Astrocyte (in vitro differentiated cells and primary cell): ENCODE measurements at regions not wholly inside any gene's neighbourhood (a gene's known extent, or its start where the extent isn't known, plus 50 kb on each side); places are given as distances from the start of the nearest gene placed in this dataset.

Experiments used
- DNase-seq: peaks from one replicate; pipeline ENCODE4 v3.0.0-alpha.2; 2010; ENCODE audit warnings: low read depth
- FAIRE-seq: peaks from 2 replicates; lab custom pipeline; 2011; peaks lifted over from hg19 to GRCh38; lab: Jason Lieb, UNC
- H2AFZ ChIP-seq: 2 replicates; pipeline ENCODE4 v1.6.0; 2012; ENCODE audit warnings: low read depth, low read length, inconsistent platforms
- H3K27ac ChIP-seq: 2 replicates; pipeline ENCODE4 v1.5.1; 2011; ENCODE audit warnings: low read depth, low read length, inconsistent platforms
- H3K27me3 ChIP-seq: 2 replicates; pipeline ENCODE4 v1.6.0; 2011; ENCODE audit warnings: low read length, inconsistent platforms; ENCODE audit not compliant: insufficient read depth
- H3K36me3 ChIP-seq: 2 replicates; pipeline ENCODE4 v1.5.1; 2011; ENCODE audit warnings: low read length, inconsistent platforms; ENCODE audit not compliant: insufficient read depth
- H3K4me1 ChIP-seq: 2 replicates; pipeline ENCODE4 v1.5.1; 2011; ENCODE audit warnings: low read length, inconsistent platforms; ENCODE audit not compliant: insufficient read depth
- H3K4me2 ChIP-seq: 2 replicates; pipeline ENCODE4 v1.6.0; 2012; ENCODE audit warnings: low read length, inconsistent platforms
- H3K4me3 ChIP-seq: 2 replicates; pipeline ENCODE4 v1.5.1; 2011; ENCODE audit warnings: low read depth, mild to moderate bottlenecking, low read length, inconsistent platforms; ENCODE audit not compliant: insufficient read depth
- H3K79me2 ChIP-seq: 2 replicates; pipeline ENCODE4 v1.6.0; 2012; ENCODE audit warnings: mild to moderate bottlenecking, low read length, inconsistent platforms; ENCODE audit not compliant: insufficient read depth
- H3K9ac ChIP-seq: 2 replicates; pipeline ENCODE4 v1.6.0; 2012; ENCODE audit warnings: mild to moderate bottlenecking, low read length, inconsistent platforms
- H3K9me3 ChIP-seq: 2 replicates; pipeline ENCODE4 v1.5.1; 2012; ENCODE audit warnings: low read depth, mild to moderate bottlenecking, low read length, inconsistent platforms; ENCODE audit not compliant: insufficient read depth
- H4K20me1 ChIP-seq: 2 replicates; pipeline ENCODE4 v1.6.0; 2012; ENCODE audit warnings: low read length, inconsistent platforms; ENCODE audit not compliant: insufficient read depth
- H3K27ac Mint-ChIP-seq: one replicate; pipeline ENCODE4 v1.8.0; 2021; ENCODE audit warnings: mild to moderate bottlenecking, mixed read lengths; ENCODE audit not compliant: unreplicated experiment
- H3K27me3 Mint-ChIP-seq: one replicate; pipeline ENCODE4 v1.8.0; 2021; ENCODE audit warnings: low read depth, mixed read lengths; ENCODE audit not compliant: unreplicated experiment
- H3K36me3 Mint-ChIP-seq: one replicate; pipeline ENCODE4 v1.8.0; 2021; ENCODE audit warnings: low read depth, mixed read lengths; ENCODE audit not compliant: unreplicated experiment
- H3K4me1 Mint-ChIP-seq: one replicate; pipeline ENCODE4 v1.8.0; 2021; ENCODE audit warnings: low read depth, mixed read lengths; ENCODE audit not compliant: unreplicated experiment
- H3K4me3 Mint-ChIP-seq: one replicate; pipeline ENCODE4 v1.8.0; 2021; ENCODE audit warnings: mild to moderate bottlenecking, moderate library complexity, mixed read lengths; ENCODE audit not compliant: unreplicated experiment
- H3K9me3 Mint-ChIP-seq: one replicate; pipeline ENCODE4 v1.8.0; 2021; ENCODE audit warnings: mild to moderate bottlenecking, mixed read lengths; ENCODE audit not compliant: unreplicated experiment
- EZH2 ChIP-seq: IDR thresholded peaks from 2 replicates; pipeline ENCODE4 v1.6.1; 2012; ENCODE audit warnings: mild to moderate bottlenecking, low read length, inconsistent platforms; ENCODE audit not compliant: insufficient read depth
- TF ChIP-seq, protein P1 (sequence below): IDR thresholded peaks from 2 replicates; pipeline ENCODE4 v1.5.1; 2011; ENCODE audit warnings: low read depth, mild to moderate bottlenecking, inconsistent platforms, low read length, moderate library complexity; ENCODE audit not compliant: insufficient read depth

GRCh38 chr6:138008791-138009190, 98.4 kb downstream of the PERP start:
- Histone ChIP-seq H3K4me1 (no peaks in the 10 kb centered on the region), H2AFZ (no peak overlapping the region), H3K27me3 (no peaks in the 10 kb centered on the region), H3K4me3 (no peak overlapping the region), H3K9me3 (no peaks in the 10 kb centered on the region), H4K20me1 (no peaks in the 10 kb centered on the region), H3K4me2 (no peak overlapping the region), H3K36me3 (no peaks in the 10 kb centered on the region), H3K9ac (no peak overlapping the region), H3K27ac (no peak overlapping the region), H3K79me2 (no peaks in the 10 kb centered on the region)
- no peak overlapping the region for H3K27ac Mint-ChIP-seq
- DNase-seq, result no peak
- TF ChIP-seq, protein P1, sequence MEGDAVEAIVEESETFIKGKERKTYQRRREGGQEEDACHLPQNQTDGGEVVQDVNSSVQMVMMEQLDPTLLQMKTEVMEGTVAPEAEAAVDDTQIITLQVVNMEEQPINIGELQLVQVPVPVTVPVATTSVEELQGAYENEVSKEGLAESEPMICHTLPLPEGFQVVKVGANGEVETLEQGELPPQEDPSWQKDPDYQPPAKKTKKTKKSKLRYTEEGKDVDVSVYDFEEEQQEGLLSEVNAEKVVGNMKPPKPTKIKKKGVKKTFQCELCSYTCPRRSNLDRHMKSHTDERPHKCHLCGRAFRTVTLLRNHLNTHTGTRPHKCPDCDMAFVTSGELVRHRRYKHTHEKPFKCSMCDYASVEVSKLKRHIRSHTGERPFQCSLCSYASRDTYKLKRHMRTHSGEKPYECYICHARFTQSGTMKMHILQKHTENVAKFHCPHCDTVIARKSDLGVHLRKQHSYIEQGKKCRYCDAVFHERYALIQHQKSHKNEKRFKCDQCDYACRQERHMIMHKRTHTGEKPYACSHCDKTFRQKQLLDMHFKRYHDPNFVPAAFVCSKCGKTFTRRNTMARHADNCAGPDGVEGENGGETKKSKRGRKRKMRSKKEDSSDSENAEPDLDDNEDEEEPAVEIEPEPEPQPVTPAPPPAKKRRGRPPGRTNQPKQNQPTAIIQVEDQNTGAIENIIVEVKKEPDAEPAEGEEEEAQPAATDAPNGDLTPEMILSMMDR, result no peak
- no peak for TF ChIP-seq EZH2
- no peaks in the 10 kb centered on the region for H3K9me3 Mint-ChIP-seq
- FAIRE-seq, result no peak
- peaks cover 7% of the 10 kb centered on the region for H3K4me1 Mint-ChIP-seq
- H3K4me3 Mint-ChIP-seq, result no peak overlapping the region
- H3K36me3 Mint-ChIP-seq, result no peaks in the 10 kb centered on the region
- no peaks in the 10 kb centered on the region for H3K27me3 Mint-ChIP-seq

DNA sequence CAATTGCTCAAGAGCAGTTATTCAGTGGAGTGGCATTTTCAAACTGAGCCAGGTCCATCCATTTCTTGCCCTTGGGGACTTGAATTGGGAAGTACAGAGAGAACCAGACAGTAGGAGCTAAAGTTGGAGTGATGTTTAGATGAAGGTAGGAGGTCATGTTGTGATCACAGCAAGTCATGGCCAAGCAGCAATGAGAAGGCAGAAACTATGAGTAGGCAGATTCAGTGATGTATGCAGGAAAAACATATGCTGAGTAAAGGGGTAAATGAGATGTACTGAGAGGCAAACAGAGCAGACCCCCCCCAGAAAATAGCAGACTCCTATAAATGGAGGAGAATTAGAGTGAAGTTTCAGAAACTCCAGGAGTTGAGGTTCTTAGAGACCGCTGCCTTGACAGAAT, 95.8 kb downstream of the PERP start:
- Histone ChIP-seq H3K4me2 (no peak overlapping the region), H3K4me3 (no peak overlapping the region), H3K79me2 (no peaks in the 10 kb centered on the region), H3K4me1 (no peaks in the 10 kb centered on the region), H3K9me3 (no peaks in the 10 kb centered on the region), H4K20me1 (no peaks in the 10 kb centered on the region), H2AFZ (no peak overlapping the region), H3K9ac (no peak overlapping the region), H3K36me3 (no peaks in the 10 kb centered on the region), H3K27ac (no peak overlapping the region), H3K27me3 (peaks cover 5% of the 10 kb centered on the region)
- Mint-ChIP-seq H3K4me3 (no peak overlapping the region), H3K36me3 (no peaks in the 10 kb centered on the region), H3K9me3 (no peaks in the 10 kb centered on the region), H3K27me3 (no peaks in the 10 kb centered on the region), H3K27ac (no peak overlapping the region), H3K4me1 (peaks cover 7% of the 10 kb centered on the region)
- FAIRE-seq (no peak), DNase-seq (no peak)
- TF ChIP-seq EZH2, result no peak
- TF ChIP-seq, protein P1, result no peak

- no peak overlapping the region for H2AFZ ChIP-seq
- H3K4me1 ChIP-seq, result no peaks in the 10 kb centered on the region
- TF ChIP-seq, protein P1, result no peak
- TF ChIP-seq EZH2, result no peak
- Mint-ChIP-seq H3K36me3 (no peaks in the 10 kb centered on the region), H3K27me3 (no peaks in the 10 kb centered on the region), H3K27ac (no peak overlapping the region), H3K4me3 (no peak overlapping the region), H3K9me3 (no peaks in the 10 kb centered on the region), H3K4me1 (no peaks in the 10 kb centered on the region)
- DNase-seq, result no peak
- no peak for FAIRE-seq
- no peaks in the 10 kb centered on the region for H4K20me1 ChIP-seq
- H3K36me3 ChIP-seq, result no peaks in the 10 kb centered on the region
- peaks cover 5% of the 10 kb centered on the region for H3K27me3 ChIP-seq
- no peak overlapping the region for H3K4me3 ChIP-seq
- no peak overlapping the region for H3K27ac ChIP-seq
- no peak overlapping the region for H3K4me2 ChIP-seq
- H3K79me2 ChIP-seq, result no peaks in the 10 kb centered on the region
- no peak overlapping the region for H3K9ac ChIP-seq
- no peaks in the 10 kb centered on the region for H3K9me3 ChIP-seq
Measured at GRCh38 chr6:138012682-138013081, 94.5 kb downstream of the PERP start.
